Neural cell (in vitro differentiated cells): ENCODE measurements at regions not wholly inside any gene's neighbourhood (a gene's known extent, or its start where the extent isn't known, plus 50 kb on each side); places are given as distances from the start of the nearest gene placed in this dataset.

Experiments
- CTCF ChIP-seq: fragments of 450-650 bp; IDR thresholded peaks from 2 replicates; pipeline ENCODE4 v1.5.1; 2014; ENCODE audit warnings: antibody characterized with exemption, mild to moderate bottlenecking, moderate library complexity; ENCODE audit not compliant: poor library complexity, severe bottlenecking
- RAD21 ChIP-seq: fragments of 450-650 bp; conservative IDR thresholded peaks from 2 replicates; pipeline ENCODE4 v1.6.1; 2014; ENCODE audit warnings: antibody characterized with exemption, mild to moderate bottlenecking, moderate library complexity
- REST ChIP-seq: IDR thresholded peaks from 2 replicates; pipeline ENCODE4 v1.6.1; 2012; ENCODE audit warnings: borderline replicate concordance

- TF ChIP-seq CTCF (no peak), RAD21 (no peak), REST (no peak)
These were observed 53.0 kb upstream of the FUT8 start for GRCh38 chr14:65359503-65359902.
